NCI-H2227 (cell line): ENCODE measurements at regions not wholly inside any gene's neighbourhood (a gene's known extent, or its start where the extent isn't known, plus 50 kb on each side); places are given as distances from the start of the nearest gene placed in this dataset.

Experiments used
- DNase-seq: peaks from one replicate; lab custom pipeline; 2025; ENCODE audit not compliant: unreplicated experiment; lab: John Stamatoyannopoulos, UW

DNA sequence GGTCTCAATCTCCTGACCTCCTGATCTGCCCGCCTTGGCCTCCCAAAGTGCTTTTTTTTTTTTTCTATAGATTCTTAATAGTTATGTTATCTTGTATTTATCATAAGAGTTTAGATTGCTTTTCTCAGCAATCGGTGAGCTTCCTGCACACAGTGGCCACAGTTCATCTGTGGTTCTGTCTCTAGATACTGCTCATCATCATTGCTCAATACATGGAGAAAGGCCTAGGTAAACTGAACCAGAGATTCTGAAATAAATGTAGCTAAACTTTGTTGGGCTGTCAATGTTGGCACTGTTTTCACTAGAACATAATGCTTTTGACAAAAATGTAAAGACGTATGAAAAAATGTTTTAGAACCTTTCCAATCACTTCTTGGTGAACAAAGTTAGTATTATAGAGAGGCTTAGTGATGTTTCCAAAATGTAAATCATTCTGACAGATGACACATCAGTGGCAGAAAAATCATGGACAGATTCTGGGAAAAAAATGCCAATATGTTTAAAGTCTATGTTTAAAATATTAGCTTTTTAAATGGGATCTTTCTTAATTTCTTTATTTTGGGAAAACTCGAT, 50.0 kb upstream of the LIMCH1 start:
- no peak for DNase-seq
